Embryonic facial prominence (tissue), 1 donor: ENCODE measurements at regions not wholly inside any gene's neighbourhood (a gene's known extent, or its start where the extent isn't known, plus 50 kb on each side); places are given as distances from the start of the nearest gene placed in this dataset.

Source experiments
- DNase-seq: peaks from one replicate; pipeline ENCODE4 v3.0.0-alpha.2; 2016; ENCODE audit errors: extremely low spot score

- DNase-seq = no peak
Measured at GRCh38 chr9:105146677-105147076, 97.8 kb upstream of the SLC44A1 start.

GRCh38 chr9:105147110-105147871 lies 97.2 kb upstream of the SLC44A1 start:
- DNase-seq = no peak

GRCh38 chr9:105148328-105149006 lies 96.0 kb upstream of the SLC44A1 start:
- DNase-seq = no peak

GRCh38 chr9:105150991-105151685 lies 93.3 kb upstream of the SLC44A1 start:
- DNase-seq = no peak

GRCh38 chr9:105151686-105151995 lies 92.8 kb upstream of the SLC44A1 start:
- DNase-seq = no peak

GRCh38 chr9:105154723-105155191 lies 89.7 kb upstream of the SLC44A1 start:
- DNase-seq = no peak

- no peak for DNase-seq
Measured at GRCh38 chr9:105157171-105157583, 87.3 kb upstream of the SLC44A1 start.

- no peak for DNase-seq
Measured at GRCh38 chr9:105158020-105158419, 86.4 kb upstream of the SLC44A1 start.

- no peak for DNase-seq
Measured at GRCh38 chr9:105158898-105159297, 85.6 kb upstream of the SLC44A1 start.

GRCh38 chr9:105168870-105169319 lies 75.6 kb upstream of the SLC44A1 start:
- no peak for DNase-seq

GRCh38 chr9:105171076-105171475 lies 73.4 kb upstream of the SLC44A1 start:
- no peak for DNase-seq

- no peak for DNase-seq
Measured at GRCh38 chr9:105171589-105171988, 72.9 kb upstream of the SLC44A1 start.

GRCh38 chr9:105172436-105172835 lies 72.0 kb upstream of the SLC44A1 start:
- DNase-seq = no peak

- DNase-seq = no peak
Measured at GRCh38 chr9:105173306-105173705, 71.1 kb upstream of the SLC44A1 start.

- DNase-seq = no peak
Measured at GRCh38 chr9:105173826-105174225, 70.6 kb upstream of the SLC44A1 start.

- DNase-seq = no peak
Measured at GRCh38 chr9:105176194-105176593, 68.3 kb upstream of the SLC44A1 start.

GRCh38 chr9:105178076-105178475 lies 66.4 kb upstream of the SLC44A1 start:
- DNase-seq = no peak

GRCh38 chr9:105187781-105188180 lies 56.7 kb upstream of the SLC44A1 start:
- no peak for DNase-seq

- DNase-seq = no peak
Measured at GRCh38 chr9:105188746-105189145, 55.7 kb upstream of the SLC44A1 start.

GRCh38 chr9:105191508-105192121 lies 52.8 kb upstream of the SLC44A1 start:
- no peak for DNase-seq

- no peak for DNase-seq
Measured at GRCh38 chr9:105193560-105193959, 50.9 kb upstream of the SLC44A1 start.

GRCh38 chr9:105194234-105194633 lies 50.2 kb upstream of the SLC44A1 start:
- DNase-seq = no peak
